ENCODE measurements at regions not wholly inside any gene's neighbourhood (a gene's known extent, or its start where the extent isn't known, plus 50 kb on each side); places are given as distances from the start of the nearest gene placed in this dataset.

DNA sequence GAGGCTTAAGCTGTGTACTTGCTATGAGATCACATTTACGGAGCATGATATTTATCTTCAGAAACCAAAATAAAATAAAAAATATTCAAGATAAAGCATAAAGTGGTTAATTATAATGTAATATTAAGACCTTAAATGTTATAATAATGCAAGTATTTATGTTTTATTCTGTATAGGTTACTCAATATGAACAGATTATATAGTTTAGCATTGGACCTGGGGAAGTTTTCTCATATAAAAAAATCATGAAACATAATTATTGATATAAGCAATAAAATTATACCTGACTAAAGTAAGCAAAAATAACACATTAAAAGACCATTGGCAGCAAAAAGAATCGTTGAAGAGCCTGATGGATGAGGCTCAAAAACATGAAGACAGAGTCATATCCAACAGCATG, 516.2 kb downstream of the SLC16A7 start:
- TF ChIP-seq, protein P1, sequence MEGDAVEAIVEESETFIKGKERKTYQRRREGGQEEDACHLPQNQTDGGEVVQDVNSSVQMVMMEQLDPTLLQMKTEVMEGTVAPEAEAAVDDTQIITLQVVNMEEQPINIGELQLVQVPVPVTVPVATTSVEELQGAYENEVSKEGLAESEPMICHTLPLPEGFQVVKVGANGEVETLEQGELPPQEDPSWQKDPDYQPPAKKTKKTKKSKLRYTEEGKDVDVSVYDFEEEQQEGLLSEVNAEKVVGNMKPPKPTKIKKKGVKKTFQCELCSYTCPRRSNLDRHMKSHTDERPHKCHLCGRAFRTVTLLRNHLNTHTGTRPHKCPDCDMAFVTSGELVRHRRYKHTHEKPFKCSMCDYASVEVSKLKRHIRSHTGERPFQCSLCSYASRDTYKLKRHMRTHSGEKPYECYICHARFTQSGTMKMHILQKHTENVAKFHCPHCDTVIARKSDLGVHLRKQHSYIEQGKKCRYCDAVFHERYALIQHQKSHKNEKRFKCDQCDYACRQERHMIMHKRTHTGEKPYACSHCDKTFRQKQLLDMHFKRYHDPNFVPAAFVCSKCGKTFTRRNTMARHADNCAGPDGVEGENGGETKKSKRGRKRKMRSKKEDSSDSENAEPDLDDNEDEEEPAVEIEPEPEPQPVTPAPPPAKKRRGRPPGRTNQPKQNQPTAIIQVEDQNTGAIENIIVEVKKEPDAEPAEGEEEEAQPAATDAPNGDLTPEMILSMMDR (IDR thresholded peaks at IDR 0.05) = no peak
- no peak for TF ChIP-seq EZH2 (IDR thresholded peaks at IDR 0.05)
